ENCODE measurements at regions not wholly inside any gene's neighbourhood (a gene's known extent, or its start where the extent isn't known, plus 50 kb on each side); places are given as distances from the start of the nearest gene placed in this dataset.
A peak's percentile ranks its signal among the peaks of the same experiment; 100 is the strongest.

GRCh38 chr20:10724449-10725173 is 50.8 kb upstream of the JAG1 start:
- no peak for DNase-seq

- no peak for DNase-seq
These were observed 55.3 kb upstream of the JAG1 start for GRCh38 chr20:10728873-10729670.

GRCh38 chr20:10729785-10730184 is 56.0 kb upstream of the JAG1 start:
- DNase-seq, result no peak

- no peak for DNase-seq
These were observed 56.9 kb upstream of the JAG1 start for GRCh38 chr20:10730629-10731183.

- DNase-seq, result no peak
These were observed 57.6 kb upstream of the JAG1 start for GRCh38 chr20:10731190-10731965.

- no peak for DNase-seq
These were observed 59.3 kb upstream of the JAG1 start for GRCh38 chr20:10733122-10733521.

GRCh38 chr20:10735195-10735949 is 61.6 kb upstream of the JAG1 start:
- no peak for DNase-seq

- no peak for DNase-seq
These were observed 65.3 kb upstream of the JAG1 start for GRCh38 chr20:10739134-10739533.

- no peak for DNase-seq
These were observed 65.8 kb upstream of the JAG1 start for GRCh38 chr20:10739566-10739965.

- DNase-seq, result no peak
These were observed 67.3 kb upstream of the JAG1 start for GRCh38 chr20:10741060-10741459.

GRCh38 chr20:10745790-10746189 is 72.0 kb upstream of the JAG1 start:
- no peak for DNase-seq

- no peak for DNase-seq
These were observed 73.2 kb upstream of the JAG1 start for GRCh38 chr20:10747019-10747418.

- DNase-seq, result no peak
These were observed 75.3 kb upstream of the JAG1 start for GRCh38 chr20:10749084-10749483.

- no peak for DNase-seq
These were observed 78.4 kb upstream of the JAG1 start for GRCh38 chr20:10752206-10752605.

GRCh38 chr20:10754824-10755223 is 81.0 kb upstream of the JAG1 start:
- no peak for DNase-seq

GRCh38 chr20:10758446-10758845 is 84.6 kb upstream of the JAG1 start:
- DNase-seq, result no peak

- peak; percentile 69 to 82 for DNase-seq
These were observed 87.4 kb upstream of the JAG1 start for GRCh38 chr20:10761232-10761631.

GRCh38 chr20:10761786-10762185 is 88.0 kb upstream of the JAG1 start:
- peak; percentile 60 to 74 for DNase-seq

GRCh38 chr20:10762216-10762615 is 88.4 kb upstream of the JAG1 start:
- no peak for DNase-seq

- DNase-seq, result no peak
These were observed 89.3 kb upstream of the JAG1 start for GRCh38 chr20:10763112-10763511.

- no peak for DNase-seq
These were observed 95.9 kb upstream of the JAG1 start for GRCh38 chr20:10769700-10770099.

GRCh38 chr20:10770753-10771152 is 97.0 kb upstream of the JAG1 start:
- DNase-seq, result no peak

All from SHP77 (cell line).